ENCODE measurements at regions not wholly inside any gene's neighbourhood (a gene's known extent, or its start where the extent isn't known, plus 50 kb on each side); places are given as distances from the start of the nearest gene placed in this dataset.

GRCh38 chr5:104418056-104418455 lies 855.5 kb upstream of the NUDT12 start:
- Histone ChIP-seq H3K27me3 (no peaks in the 10 kb centered on the region), H3K36me3 (no peaks in the 10 kb centered on the region), H3K4me1 (ENCODE audit: control insufficient read depth in 1 of 2, insufficient read depth in 1 of 2, low read depth in 1 of 2, low read length in 1 of 2) (no peaks in the 10 kb centered on the region), H3K4me3 (ENCODE audit: low read depth in 1 of 2, low read length in 1 of 2) (no peak overlapping the region), H3K27ac (no peak overlapping the region), H3K9me3 (no peaks in the 10 kb centered on the region)
- TF ChIP-seq CTCF (IDR thresholded peaks at IDR 0.05) = no peak

GRCh38 chr5:104412649-104413240 lies 850.2 kb upstream of the NUDT12 start:
- Histone ChIP-seq H3K27me3 (no peaks in the 10 kb centered on the region), H3K4me3 (ENCODE audit: low read depth in 1 of 2, low read length in 1 of 2) (no peak overlapping the region), H3K27ac (no peak overlapping the region), H3K36me3 (no peaks in the 10 kb centered on the region), H3K9me3 (no peaks in the 10 kb centered on the region), H3K4me1 (ENCODE audit: control insufficient read depth in 1 of 2, insufficient read depth in 1 of 2, low read depth in 1 of 2, low read length in 1 of 2) (no peaks in the 10 kb centered on the region)
- no peak for TF ChIP-seq CTCF (IDR thresholded peaks at IDR 0.05)

- no peak overlapping the region for H3K4me3 ChIP-seq (ENCODE audit: low read depth in 1 of 2, low read length in 1 of 2)
- H3K4me1 ChIP-seq (ENCODE audit: control insufficient read depth in 1 of 2, insufficient read depth in 1 of 2, low read depth in 1 of 2, low read length in 1 of 2) = no peaks in the 10 kb centered on the region
- TF ChIP-seq CTCF (IDR thresholded peaks at IDR 0.05) = no peak
- H3K36me3 ChIP-seq = no peaks in the 10 kb centered on the region
- H3K9me3 ChIP-seq = no peaks in the 10 kb centered on the region
- no peaks in the 10 kb centered on the region for H3K27me3 ChIP-seq
- H3K27ac ChIP-seq = no peak overlapping the region
These were observed 838.4 kb upstream of the NUDT12 start for GRCh38 chr5:104400941-104401340.

- H3K36me3 ChIP-seq = no peaks in the 10 kb centered on the region
- H3K4me1 ChIP-seq (ENCODE audit: control insufficient read depth in 1 of 2, insufficient read depth in 1 of 2, low read depth in 1 of 2, low read length in 1 of 2) = no peaks in the 10 kb centered on the region
- no peaks in the 10 kb centered on the region for H3K9me3 ChIP-seq
- H3K4me3 ChIP-seq (ENCODE audit: low read depth in 1 of 2, low read length in 1 of 2) = no peak overlapping the region
- H3K27ac ChIP-seq = no peak overlapping the region
- no peaks in the 10 kb centered on the region for H3K27me3 ChIP-seq
- TF ChIP-seq CTCF (IDR thresholded peaks at IDR 0.05) = no peak
These were observed 823.3 kb upstream of the NUDT12 start for GRCh38 chr5:104385906-104386305.

GRCh38 chr5:104375345-104375744 lies 812.8 kb upstream of the NUDT12 start:
- H3K27ac ChIP-seq = no peak overlapping the region
- H3K27me3 ChIP-seq = no peaks in the 10 kb centered on the region
- no peak overlapping the region for H3K4me3 ChIP-seq (ENCODE audit: low read depth in 1 of 2, low read length in 1 of 2)
- no peaks in the 10 kb centered on the region for H3K4me1 ChIP-seq (ENCODE audit: control insufficient read depth in 1 of 2, insufficient read depth in 1 of 2, low read depth in 1 of 2, low read length in 1 of 2)
- no peaks in the 10 kb centered on the region for H3K36me3 ChIP-seq
- no peak for TF ChIP-seq CTCF (IDR thresholded peaks at IDR 0.05)
- H3K9me3 ChIP-seq = no peaks in the 10 kb centered on the region

GRCh38 chr5:104372796-104373195 lies 810.2 kb upstream of the NUDT12 start:
- no peak for TF ChIP-seq CTCF (IDR thresholded peaks at IDR 0.05)
- Histone ChIP-seq H3K4me1 (ENCODE audit: control insufficient read depth in 1 of 2, insufficient read depth in 1 of 2, low read depth in 1 of 2, low read length in 1 of 2) (no peaks in the 10 kb centered on the region), H3K36me3 (no peaks in the 10 kb centered on the region), H3K27me3 (no peaks in the 10 kb centered on the region), H3K4me3 (ENCODE audit: low read depth in 1 of 2, low read length in 1 of 2) (no peak overlapping the region), H3K9me3 (no peaks in the 10 kb centered on the region), H3K27ac (no peak overlapping the region)

Data from neutrophil (primary cell).